Germinal center (tissue), 1 donor: ENCODE measurements at regions not wholly inside any gene's neighbourhood (a gene's known extent, or its start where the extent isn't known, plus 50 kb on each side); places are given as distances from the start of the nearest gene placed in this dataset.
"Not testable (repeated sequence)": the region's sequence is repeated elsewhere in the genome, so short reads cannot be mapped to it uniquely, and the experiment has no call there.

Source experiments
- DNase-seq: peaks from one replicate; pipeline ENCODE4 v3.0.0; 2012; ENCODE audit warnings: mixed read lengths, low spot score

GRCh38 chr11:44388828-44389657 is 79.1 kb upstream of the ALX4 start:
- no peak for DNase-seq

DNA sequence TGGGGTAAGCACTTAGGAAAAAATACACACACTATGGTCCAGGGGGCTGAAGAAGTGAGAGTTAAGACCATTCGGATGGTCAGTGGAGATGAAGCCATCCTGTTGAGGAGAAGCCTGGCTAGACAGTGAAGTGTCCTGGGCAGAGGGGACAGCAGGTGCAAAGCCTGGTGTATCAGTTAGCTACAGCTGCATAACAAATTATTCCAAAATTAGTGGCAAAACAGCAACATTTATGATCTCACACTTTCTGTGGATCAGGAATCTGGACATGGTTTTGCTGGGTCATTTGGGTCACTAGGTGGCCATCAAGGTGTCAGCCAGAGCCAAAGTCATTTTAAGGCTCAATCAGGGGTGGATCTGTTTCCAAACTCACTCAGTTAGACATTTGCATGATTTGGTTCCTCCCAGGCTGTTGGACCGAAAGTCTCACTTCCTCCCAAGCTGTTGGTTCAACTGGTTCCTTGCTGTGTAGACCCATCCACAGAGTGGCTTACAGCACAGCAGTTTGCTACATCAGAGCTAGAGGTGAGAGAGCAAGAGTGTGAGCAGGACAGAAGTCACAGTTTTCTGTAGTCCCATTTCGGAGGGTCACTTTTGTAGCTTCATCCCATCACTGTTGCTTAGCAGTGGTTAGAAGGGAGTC is 80.1 kb upstream of the ALX4 start:
- no peak for DNase-seq

GRCh38 chr11:44391004-44391403 is 81.1 kb upstream of the ALX4 start:
- not testable (repeated sequence) for DNase-seq

GRCh38 chr11:44396746-44397145 is 86.8 kb upstream of the ALX4 start:
- DNase-seq: not testable (repeated sequence)

DNA sequence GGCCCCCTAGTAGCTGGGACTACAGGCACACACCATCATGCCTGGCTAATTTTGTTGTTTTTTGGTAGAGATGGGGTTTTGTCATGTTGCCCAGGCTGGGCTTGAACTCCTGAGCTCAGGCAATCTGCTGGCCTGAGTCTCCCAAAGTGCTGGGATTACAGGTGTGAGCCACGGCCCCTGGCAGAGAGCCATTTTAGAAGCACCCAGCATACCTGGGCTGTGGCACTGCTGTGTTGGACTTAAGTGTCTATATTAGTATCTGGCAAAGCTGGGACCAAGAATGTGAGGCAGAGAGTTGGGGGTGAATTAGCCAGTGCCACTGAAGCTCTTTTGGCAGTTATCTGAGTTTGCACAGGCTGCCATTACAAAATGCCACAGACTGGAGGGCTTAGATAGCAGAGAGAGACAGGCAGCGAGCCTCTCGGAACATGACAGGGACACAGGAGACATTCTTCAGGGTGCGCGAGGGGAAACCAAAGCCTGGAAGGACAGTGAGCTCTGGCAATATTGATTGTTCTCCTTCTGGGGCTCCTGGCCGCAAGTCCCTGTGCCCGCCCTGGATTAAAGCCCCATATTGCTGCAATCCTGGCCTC is 87.7 kb upstream of the ALX4 start:
- no peak for DNase-seq

GRCh38 chr11:44398266-44399030 is 88.5 kb upstream of the ALX4 start:
- no peak for DNase-seq

DNA sequence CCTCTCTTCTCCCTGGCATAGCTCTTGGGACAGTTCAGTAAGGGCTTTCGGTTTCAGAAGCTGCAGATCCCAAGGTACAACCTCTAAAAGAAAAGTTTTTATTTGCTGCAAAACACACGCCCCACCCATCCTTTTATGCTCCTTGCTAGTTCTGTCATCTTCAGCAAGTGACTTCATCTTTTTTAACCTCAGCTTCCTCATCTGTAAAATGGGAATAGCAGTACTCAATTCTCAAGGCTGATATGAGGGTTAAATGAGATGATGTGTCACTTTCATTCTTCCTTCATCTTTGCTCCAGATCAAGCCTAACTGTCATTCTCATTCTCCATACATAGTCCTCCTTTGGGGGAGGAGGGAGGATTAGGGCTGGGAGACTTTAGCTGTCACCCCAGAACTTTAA is 90.0 kb upstream of the ALX4 start:
- no peak for DNase-seq

DNA sequence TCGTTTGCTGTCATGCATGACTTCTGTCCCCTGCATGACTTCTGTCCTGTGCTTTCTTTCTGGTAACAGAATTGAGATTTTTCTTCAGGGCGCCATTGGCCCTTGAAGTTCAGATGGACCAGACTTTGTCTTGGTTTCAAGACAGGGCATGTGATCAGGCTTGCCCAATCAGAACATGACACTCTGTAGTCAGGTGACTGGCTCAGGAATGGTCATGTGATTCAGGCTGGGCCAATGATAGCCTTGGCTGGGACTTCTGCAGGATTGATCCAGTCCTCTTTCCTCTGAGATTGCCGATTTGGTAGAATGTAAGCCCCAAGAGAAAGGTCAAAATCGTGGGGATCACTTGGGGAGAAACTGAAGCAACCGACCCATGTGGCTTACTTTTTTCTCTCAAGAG is 90.5 kb upstream of the ALX4 start:
- no peak for DNase-seq

DNA sequence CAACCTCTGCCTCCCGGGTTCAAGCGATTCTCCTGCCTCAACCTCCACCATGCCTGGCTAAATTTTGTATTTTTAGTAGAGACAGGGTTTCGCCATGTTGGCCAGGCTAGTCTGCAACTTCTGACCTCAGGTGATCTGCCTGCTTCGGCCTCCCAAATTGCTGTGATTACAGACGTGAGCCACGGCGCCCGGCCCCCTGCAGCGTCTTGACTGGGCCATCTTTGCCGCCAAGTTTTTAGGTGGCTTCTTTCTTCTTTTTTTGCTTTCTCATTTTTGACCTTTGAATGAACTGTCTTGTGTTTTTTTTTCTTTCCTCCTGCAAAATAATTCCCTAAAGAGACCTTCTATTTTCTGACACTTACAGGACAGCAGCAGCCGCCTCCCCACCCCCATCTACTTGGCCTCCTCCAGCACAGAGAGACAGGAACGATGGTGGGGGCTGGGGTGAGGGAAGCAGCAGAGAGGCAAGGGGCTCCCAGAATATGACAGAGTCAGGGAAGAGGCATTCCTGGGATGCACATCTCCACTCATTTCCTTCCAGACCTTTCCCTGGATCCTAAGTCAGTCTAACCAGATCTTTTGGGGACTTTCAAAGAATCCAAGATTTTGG is 92.6 kb upstream of the ALX4 start:
- DNase-seq: no peak

- DNase-seq: no peak
Measured at GRCh38 chr11:44403176-44403575, 93.2 kb upstream of the ALX4 start.

DNA sequence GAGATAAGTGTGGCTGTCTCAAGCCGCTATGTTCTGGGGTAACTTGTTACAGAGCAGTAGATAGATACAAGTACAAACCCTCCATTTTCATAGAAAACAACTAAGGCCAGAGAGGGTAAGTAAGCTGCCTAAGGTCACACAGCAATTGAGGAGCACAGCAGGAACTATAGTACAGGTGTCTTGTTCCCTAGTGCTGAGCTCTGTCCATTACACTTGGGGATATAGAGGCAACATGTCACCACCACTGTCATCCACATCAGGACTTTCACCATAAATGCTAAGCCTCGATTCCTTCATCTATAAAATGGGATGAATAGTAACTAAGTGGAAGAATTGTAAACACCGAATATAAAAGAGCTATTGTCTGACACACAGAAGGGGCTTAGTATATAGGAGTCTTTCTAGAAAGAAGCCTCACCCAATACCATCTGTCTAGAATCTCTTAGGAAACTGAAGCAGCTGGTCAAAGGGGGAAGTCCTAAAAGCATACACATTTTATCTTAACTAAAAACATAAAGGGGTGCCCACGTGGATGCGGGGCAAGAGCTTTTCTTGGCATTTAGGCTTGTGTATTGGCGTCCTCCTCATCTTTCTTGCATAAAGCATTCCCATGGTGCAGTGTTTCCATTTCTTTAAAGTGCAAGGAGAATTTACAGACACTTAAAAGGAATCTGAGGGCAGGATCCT is 93.8 kb upstream of the ALX4 start:
- DNase-seq: no peak

- DNase-seq: no peak
Measured at GRCh38 chr11:44404301-44404700, 94.4 kb upstream of the ALX4 start.

- no peak for DNase-seq
Measured at GRCh38 chr11:44404736-44405395, 94.9 kb upstream of the ALX4 start.

- no peak for DNase-seq
Measured at GRCh38 chr11:44407211-44407996, 97.5 kb upstream of the ALX4 start.

DNA sequence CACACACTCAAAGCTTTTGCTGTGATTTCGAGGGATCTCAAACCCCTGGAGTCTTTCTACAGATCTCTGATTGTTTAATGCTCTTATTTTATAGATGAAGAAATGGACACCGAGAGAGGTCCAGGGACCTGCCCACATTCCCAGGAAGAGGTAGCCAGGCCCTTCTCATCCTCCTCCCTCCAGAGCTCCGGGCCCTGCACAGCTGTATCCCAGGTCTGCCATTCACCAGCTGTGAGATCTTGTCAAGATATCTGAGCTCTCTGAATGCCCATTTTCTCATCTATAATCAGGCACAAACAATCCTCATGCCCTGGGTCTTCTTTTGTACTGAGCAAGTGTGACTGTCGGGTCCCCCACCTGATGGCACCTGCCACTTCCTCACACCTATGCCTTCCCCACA is 98.2 kb upstream of the ALX4 start:
- no peak for DNase-seq

GRCh38 chr11:44408711-44409470 is 99.0 kb upstream of the ALX4 start:
- no peak for DNase-seq

- DNase-seq: no peak
Measured at GRCh38 chr11:44409558-44410236, 99.8 kb upstream of the ALX4 start.

GRCh38 chr11:44416776-44417175 is 106.8 kb upstream of the ALX4 start:
- no peak for DNase-seq
